NB4 (cell line): ENCODE measurements at regions not wholly inside any gene's neighbourhood (a gene's known extent, or its start where the extent isn't known, plus 50 kb on each side); places are given as distances from the start of the nearest gene placed in this dataset.

Experiments
- CTCF ChIP-seq: IDR thresholded peaks from one replicate; pipeline ENCODE4 v1.5.1; 2012; ENCODE audit warnings: low read depth, low read length
- MAX ChIP-seq: IDR thresholded peaks from 2 replicates; pipeline ENCODE4 v1.6.1; 2011; ENCODE audit warnings: low read depth, low read length
- MYC ChIP-seq: IDR thresholded peaks from 2 replicates; pipeline ENCODE4 v1.6.1; 2011; ENCODE audit warnings: low read depth, low read length
- POLR2A ChIP-seq: IDR thresholded peaks from 2 replicates; pipeline ENCODE4 v1.6.1; 2011; ENCODE audit warnings: mild to moderate bottlenecking; ENCODE audit not compliant: insufficient read length; ENCODE audit errors: extremely low read depth

- no peak for TF ChIP-seq CTCF
- no peak for TF ChIP-seq POLR2A
- TF ChIP-seq MAX, result no peak
- TF ChIP-seq MYC, result no peak
Observed at GRCh38 chr14:95386536-95387095, 66.9 kb upstream of the CLMN start.
